ENCODE measurements at regions not wholly inside any gene's neighbourhood (a gene's known extent, or its start where the extent isn't known, plus 50 kb on each side); places are given as distances from the start of the nearest gene placed in this dataset.
"Not testable (repeated sequence)": the region's sequence is repeated elsewhere in the genome, so short reads cannot be mapped to it uniquely, and the experiment has no call there.

GRCh38 chr10:2887391-2888070 lies 179.8 kb upstream of the PFKP start:
- DNase-seq = no peak

DNA sequence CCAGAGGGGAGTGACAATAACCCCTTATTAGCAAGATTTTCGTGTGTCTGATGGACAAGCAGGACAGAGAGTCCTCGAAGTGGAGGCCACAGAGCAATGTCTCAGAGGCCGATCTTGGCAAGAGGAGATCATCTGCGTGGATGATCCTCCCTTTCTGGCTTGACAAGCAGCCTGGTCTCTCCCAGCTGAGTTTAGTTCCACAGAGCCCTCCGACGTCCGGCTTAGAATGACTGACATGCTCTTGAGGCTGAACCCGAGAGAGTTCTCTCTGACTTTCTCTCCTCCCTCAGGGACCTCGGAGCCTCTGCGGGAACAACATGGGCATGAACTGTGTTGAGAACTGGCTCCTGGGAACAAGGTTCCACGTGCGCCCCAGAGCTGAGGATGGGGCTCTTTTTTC lies 180.7 kb upstream of the PFKP start:
- no peak for DNase-seq

DNA sequence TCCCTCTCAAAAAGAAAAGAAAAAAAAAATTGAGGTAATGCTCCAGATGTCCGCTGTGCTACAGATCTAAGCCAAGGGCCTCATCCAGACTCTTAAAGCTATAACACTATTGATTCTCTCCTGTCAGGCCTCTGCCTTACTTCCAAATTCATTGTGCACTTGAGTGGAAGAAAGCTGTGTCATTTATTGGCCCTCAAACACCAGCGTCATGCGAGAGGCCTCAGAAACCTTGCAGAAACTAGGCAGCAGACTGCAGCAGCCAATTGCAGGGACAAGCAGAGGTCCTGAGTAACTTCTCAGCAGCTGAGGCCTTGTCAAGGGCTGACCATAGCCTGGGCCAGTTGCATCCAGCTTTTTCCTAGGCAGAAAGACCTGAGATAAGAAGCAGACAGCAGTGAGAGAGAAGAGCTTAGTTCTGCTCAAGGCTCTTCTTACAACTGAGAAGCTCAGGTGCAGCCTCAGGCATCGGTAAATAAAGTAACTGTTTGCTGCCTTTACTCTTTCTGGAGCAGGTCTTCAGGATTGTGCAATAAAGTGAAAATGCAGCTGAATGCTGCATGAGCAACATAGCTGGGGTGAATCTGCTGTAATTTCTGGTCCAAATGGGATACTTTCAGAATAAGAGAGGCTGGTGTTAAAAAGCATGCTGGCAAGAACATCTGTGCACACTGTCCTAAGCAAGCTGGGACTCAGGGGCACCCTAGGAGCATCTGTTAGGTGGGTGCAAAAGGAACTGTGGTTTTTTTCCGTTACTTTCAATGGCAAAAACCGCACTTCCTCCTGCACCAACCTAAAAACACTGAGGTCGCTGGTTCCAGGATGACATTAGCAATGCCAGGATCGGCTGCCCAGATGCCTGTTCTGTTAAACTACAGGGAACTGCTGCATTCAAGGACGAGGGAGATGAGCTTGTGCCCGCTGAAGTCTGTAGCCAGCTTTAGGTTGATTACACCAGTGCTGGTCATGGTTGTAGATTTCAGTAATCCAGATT lies 181.8 kb upstream of the PFKP start:
- no peak for DNase-seq

- DNase-seq = not testable (repeated sequence)
Observed at GRCh38 chr10:2883983-2884540, 183.3 kb upstream of the PFKP start.

GRCh38 chr10:2883238-2883637 lies 184.1 kb upstream of the PFKP start:
- DNase-seq = no peak

GRCh38 chr10:2882628-2883027 lies 184.7 kb upstream of the PFKP start:
- peak; percentile 22 for DNase-seq

DNA sequence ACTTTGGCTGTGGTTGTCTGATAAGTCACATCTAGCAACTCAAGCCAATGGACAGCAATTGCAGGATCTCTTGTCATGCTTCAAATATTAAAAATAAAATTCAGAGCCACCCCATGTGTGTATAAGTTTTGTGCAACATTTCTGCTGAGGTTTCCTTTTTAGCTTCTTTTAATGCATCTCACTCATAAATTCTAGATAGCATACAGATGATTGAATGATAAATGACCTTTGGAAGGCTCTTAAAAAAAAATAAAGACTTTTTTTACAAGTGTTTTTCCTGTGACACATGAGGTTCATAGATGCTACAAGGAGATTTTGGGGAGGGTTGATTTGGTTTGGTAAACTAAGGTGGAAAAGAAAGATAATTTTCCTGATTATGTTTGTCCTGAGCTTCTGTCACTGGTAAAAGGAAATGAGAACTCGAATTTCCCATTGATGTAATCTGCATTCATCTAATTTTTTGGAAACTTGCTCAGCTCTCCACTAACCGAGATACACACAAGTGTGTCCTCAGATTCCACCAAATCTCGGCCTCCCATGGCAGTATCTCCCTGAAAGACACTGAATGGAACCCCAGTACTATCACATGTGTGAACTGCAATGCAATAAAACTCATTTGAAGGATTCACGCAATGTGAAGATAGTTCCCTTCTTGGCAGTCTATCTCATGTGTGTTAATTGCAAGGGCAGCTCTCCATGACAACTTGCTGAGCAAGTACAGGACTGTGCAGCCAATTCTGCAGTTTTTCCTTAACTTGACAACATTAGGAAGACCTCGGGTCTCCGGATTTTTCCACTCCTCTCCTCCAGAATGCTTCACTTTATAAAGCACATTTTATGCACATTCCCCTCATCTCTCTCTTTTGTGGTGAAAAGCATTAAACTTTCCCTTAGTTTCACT lies 185.4 kb upstream of the PFKP start:
- no peak for DNase-seq

GRCh38 chr10:2880050-2880449 lies 187.3 kb upstream of the PFKP start:
- DNase-seq = not testable (repeated sequence)

DNA sequence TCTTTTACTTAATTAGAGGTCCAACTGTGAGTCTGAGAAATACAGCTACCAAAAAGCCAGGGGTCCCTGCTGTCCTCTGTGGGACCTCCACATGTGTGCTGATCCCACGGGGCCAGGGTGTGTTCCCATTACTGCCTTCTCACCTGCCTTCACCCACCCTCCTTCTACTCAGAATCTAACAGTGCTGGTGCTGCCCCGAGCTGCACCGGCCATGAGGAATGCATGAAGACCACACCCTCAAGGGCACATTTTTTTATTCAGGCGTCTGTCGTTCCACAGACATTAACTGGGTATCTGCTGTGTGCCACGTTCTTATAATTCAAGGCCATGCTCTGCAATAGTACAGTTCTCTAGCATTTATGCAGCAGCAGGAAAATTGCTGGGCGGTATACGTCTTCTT lies 188.5 kb upstream of the PFKP start:
- no peak for DNase-seq

- DNase-seq = no peak
Observed at GRCh38 chr10:2876032-2876431, 191.3 kb upstream of the PFKP start.

DNA sequence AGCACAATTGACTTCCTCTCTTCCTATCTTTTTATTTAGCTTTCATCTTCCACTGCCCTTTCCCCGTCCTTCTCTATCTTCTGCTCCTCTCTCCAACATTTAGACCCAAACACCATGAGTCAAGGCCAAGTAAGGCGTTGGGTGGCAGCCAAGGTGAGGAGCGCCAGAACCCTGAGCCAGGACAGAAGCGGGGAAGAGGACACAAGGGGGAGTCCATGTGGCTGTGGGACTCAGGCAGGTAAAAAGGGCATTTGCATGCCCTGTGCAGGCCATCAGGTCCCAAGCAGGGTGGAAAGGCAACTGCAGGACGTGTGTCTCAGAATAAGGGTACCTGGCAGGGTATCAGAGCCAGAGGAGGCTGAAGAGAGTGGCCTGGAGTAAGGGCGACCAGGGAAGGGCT lies 192.4 kb upstream of the PFKP start:
- DNase-seq = no peak

DNA sequence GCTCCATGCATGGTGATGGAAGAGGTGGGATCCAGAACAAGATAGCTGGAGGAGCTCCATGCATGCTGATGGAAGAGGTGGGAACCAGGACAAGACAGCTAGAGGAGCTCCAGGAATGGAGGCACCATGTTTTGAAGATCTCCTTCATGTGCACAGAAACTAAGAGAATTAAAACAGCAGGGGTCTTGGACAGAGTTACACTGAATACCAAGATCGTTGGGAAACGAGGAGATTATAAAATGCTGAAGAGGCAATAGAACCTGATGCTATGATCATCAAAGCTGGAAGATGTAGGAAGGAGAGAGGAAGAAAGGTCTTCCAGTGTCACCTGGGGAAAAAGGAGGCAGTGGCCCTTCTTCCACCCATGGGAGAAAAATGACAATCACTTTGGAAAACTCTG lies 193.6 kb upstream of the PFKP start:
- no peak for DNase-seq

DNA sequence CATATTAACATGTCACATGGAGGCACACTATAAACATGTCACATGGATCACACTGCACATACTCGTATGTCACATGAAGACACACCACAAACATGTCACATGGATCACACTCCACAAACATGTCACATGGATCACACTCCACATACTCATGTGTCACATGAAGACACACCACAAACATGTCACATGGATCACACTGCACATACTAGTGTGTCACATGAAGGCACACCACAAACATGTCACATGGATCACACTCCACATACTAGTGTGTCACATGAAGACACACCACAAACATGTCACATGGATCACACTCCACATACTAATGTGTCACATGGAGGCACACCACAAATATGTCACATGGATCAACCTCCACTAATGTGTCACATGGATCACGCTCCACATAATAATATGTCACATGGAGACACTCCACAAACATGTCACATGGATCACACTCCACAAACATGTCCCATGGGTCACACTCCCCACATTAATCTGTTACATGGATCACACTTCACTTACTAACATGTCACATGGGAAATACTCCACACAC lies 195.6 kb upstream of the PFKP start:
- no peak for DNase-seq

- no peak for DNase-seq
Observed at GRCh38 chr10:2870654-2871053, 196.7 kb upstream of the PFKP start.

- DNase-seq = no peak
Observed at GRCh38 chr10:2867788-2868299, 199.5 kb upstream of the PFKP start.

DNA sequence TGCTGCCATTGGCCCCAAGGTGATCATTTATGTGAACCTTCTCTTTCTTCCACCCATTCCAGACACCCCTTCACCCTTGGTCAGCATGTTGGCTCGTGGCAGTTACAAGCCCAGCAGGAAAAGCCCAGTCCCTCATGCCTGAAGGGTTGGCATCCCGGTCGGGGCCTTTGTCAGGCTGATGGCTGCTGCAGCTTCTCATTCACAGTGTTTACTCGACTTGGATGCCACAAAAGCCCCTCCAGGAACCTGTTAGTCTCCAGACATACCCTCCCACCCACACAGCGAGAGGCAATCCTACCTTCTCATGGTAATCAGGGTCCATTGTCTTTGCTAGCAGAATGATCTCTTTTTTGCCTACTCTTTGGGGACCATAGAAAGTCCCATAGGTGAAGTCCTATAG lies 200.8 kb upstream of the PFKP start:
- no peak for DNase-seq

DNA sequence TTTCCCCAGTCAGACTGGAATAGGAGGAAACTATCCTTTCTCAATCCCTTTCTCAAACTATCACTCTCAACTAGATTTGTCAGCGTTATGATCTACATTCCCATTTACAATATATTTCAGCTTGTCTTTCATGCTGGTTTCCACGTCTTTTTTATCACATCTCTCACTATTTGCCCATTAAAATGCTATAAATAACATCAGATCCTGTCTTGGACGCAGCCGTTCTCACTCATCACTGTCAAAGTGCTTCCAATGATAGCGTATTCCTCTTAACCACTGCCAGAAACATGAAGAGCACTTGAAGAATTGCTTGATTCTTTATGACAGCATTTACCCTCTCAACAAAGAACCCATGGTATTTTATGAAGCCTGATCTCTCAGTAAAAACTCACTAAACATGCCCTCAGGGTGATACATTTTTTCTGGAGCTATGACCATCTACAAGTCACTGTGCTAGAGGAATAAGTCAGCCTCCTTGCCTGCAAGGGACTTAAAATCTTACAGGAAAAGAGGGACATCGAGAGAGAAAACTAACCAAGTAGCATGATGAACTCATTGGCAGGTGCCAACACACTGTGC lies 205.6 kb upstream of the PFKP start:
- DNase-seq = no peak

DNA sequence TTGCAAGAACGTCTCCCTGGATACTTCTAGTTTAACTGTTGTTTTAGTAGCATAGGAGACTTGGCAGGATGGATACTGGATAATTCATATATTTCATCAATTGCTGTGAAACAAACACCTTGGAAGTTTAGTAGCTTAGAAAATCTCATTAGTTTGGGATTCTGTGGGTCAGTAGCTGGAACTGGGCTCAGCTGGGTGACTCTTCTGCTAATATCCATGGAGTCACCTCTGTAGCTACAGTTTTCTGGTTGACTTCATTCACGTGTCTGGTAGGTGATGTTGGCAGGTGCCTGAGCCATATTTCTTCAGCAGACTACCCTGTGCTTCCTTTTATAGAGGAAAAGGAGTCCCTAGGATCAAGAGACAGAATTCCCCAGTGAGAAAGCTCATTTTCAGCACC lies 208.9 kb upstream of the PFKP start:
- no peak for DNase-seq

DNA sequence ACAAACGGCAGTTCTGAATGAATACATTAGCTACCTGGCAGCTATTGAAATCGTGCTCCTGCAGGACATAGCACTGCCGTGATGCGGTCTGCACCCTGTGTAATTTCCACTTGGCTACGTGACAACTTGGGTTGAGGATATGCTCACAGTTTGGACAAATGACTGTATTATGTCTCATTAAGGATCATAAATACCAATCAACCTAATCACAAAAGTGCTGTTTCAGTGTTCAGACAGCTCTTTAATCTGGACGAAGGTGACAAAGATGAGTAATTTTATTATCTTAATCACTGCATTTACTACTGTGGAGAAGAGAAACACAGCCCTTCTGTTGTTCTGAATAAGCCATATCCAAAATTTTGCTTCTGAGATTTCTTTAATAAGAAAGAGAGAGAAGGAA lies 210.8 kb upstream of the PFKP start:
- DNase-seq = no peak

DNA sequence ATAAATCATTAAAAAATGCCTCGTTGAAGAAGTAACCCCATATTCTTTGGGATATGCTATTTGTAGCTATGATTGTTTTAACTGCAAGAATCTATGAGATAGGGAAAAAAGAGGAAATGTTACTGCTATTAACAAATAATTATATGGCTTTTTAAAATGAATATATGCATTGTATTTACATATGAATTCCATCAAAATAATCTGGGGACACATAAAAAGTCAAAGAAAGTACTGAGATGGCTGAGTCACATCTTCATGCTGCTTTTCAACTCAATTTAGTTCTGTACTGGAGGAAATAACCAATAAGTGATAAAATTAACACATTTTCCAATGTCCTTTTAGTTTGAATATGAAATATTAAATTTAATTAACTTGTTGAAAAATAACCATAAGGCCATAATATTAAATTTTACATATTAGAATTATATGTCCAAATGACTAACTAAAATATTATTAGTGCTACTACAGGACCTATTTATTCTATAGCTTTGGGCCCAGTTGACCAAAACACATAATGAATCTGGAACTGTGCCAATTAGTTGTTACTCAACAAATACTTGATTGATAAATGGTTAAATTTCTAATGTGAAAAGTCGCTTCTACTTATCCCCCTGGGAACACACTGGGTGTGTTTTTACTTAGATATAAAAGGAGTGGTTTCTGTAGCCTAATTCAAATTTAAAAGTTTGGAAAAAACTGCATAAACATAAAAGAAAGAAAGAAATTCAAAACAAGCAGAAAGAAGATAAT lies 214.6 kb upstream of the PFKP start:
- DNase-seq = no peak

DNA sequence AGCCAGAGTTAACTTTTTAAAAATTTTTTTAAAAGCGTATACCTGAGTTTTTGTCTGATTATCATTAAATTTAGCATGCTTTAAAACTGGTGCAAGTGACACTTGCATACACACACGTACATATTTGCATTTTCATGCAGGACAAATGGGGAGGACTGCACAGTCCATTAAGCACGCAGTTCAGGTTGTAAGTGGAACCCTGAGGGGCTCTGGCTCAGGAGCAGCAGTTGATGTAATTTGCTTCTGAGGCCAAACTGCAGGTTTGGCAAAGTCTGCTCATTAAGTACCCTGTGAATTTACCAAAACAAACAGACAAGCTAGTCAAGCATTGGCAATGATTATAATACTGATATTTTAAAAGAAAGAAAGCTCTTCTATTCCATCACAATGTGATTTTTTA lies 215.8 kb upstream of the PFKP start:
- no peak for DNase-seq
